ENCODE measurements at regions not wholly inside any gene's neighbourhood (a gene's known extent, or its start where the extent isn't known, plus 50 kb on each side); places are given as distances from the start of the nearest gene placed in this dataset.

GRCh38 chr12:65517656-65518210 is 239.2 kb downstream of the MSRB3 start:
- Histone ChIP-seq H3K4me2 (no peak overlapping the region), H3F3A (ENCODE audit: insufficient read depth, low read depth) (no peaks in the 10 kb centered on the region), H3K36me3 (ENCODE audit: low read depth) (no peaks in the 10 kb centered on the region), H3K4me1 (replicated peaks; ENCODE audit: insufficient read depth) (no peaks in the 10 kb centered on the region), H4K20me1 (ENCODE audit: insufficient read depth) (no peaks in the 10 kb centered on the region), H3K27ac (no peak overlapping the region), H3K27me3 (ENCODE audit: insufficient read depth, low read depth) (no peaks in the 10 kb centered on the region), H3K4me3 (no peak overlapping the region), H3K9me2 (ENCODE audit: insufficient read depth) (0 out of 2 replicates have a peak, but pooled peaks cover 6% of the 10 kb centered on the region), H3K9me3 (ENCODE audit: insufficient read depth, low read depth) (no peaks in the 10 kb centered on the region), H2AFZ (no peak overlapping the region), H3K79me2 (ENCODE audit: low read depth) (no peaks in the 10 kb centered on the region)
- CTCF ChIA-PET: no interaction called here
- no peak for DNase-seq
- POLR2A ChIA-PET (ENCODE audit: unreplicated experiment): no interaction called here
- no peak for TF ChIP-seq CTCF (conservative IDR thresholded peaks at IDR 0.05)
- no peak for TF ChIP-seq EZH2 (IDR thresholded peaks at IDR 0.05; ENCODE audit: low read depth)
- intact Hi-C loops (cut with micrococcal nuclease; ENCODE audit: unreplicated experiment): no loop called here
- no TSS peak for BruUV-seq (replicated peaks)

GRCh38 chr12:65518771-65519170 is 240.3 kb downstream of the MSRB3 start:
- H2AFZ ChIP-seq: no peak overlapping the region
- intact Hi-C loops (cut with micrococcal nuclease; ENCODE audit: unreplicated experiment): no loop called here

GRCh38 chr12:65520658-65521057 is 242.2 kb downstream of the MSRB3 start:
- Histone ChIP-seq H3K36me3 (ENCODE audit: low read depth) (no peaks in the 10 kb centered on the region), H3K9me3 (ENCODE audit: insufficient read depth, low read depth) (no peaks in the 10 kb centered on the region), H3K79me2 (ENCODE audit: low read depth) (no peaks in the 10 kb centered on the region), H3K27ac (no peak overlapping the region), H3K9me2 (ENCODE audit: insufficient read depth) (no peaks in the 10 kb centered on the region), H2AFZ (no peak overlapping the region), H4K20me1 (ENCODE audit: insufficient read depth) (no peaks in the 10 kb centered on the region), H3K4me2 (no peak overlapping the region), H3K4me3 (no peak overlapping the region), H3K27me3 (ENCODE audit: insufficient read depth, low read depth) (no peaks in the 10 kb centered on the region), H3F3A (ENCODE audit: insufficient read depth, low read depth) (no peaks in the 10 kb centered on the region), H3K4me1 (replicated peaks; ENCODE audit: insufficient read depth) (no peaks in the 10 kb centered on the region)
- no TSS peak for BruUV-seq (replicated peaks)
- no peak for DNase-seq
- CTCF ChIA-PET: no interaction called here
- TF ChIP-seq CTCF (conservative IDR thresholded peaks at IDR 0.05): no peak
- intact Hi-C loops (cut with micrococcal nuclease; ENCODE audit: unreplicated experiment): no loop called here
- POLR2A ChIA-PET (ENCODE audit: unreplicated experiment): no interaction called here

More at GRCh38 chr12:65518771-65519170, 240.3 kb downstream of the MSRB3 start:
- Histone ChIP-seq H3K4me2 (no peak overlapping the region), H3K4me1 (replicated peaks; ENCODE audit: insufficient read depth) (no peaks in the 10 kb centered on the region), H3K36me3 (ENCODE audit: low read depth) (no peaks in the 10 kb centered on the region), H3K9me2 (ENCODE audit: insufficient read depth) (0 out of 2 replicates have a peak, but pooled peaks cover 6% of the 10 kb centered on the region), H3K9me3 (ENCODE audit: insufficient read depth, low read depth) (no peaks in the 10 kb centered on the region), H3K27me3 (ENCODE audit: insufficient read depth, low read depth) (no peaks in the 10 kb centered on the region), H3K4me3 (no peak overlapping the region), H3F3A (ENCODE audit: insufficient read depth, low read depth) (no peaks in the 10 kb centered on the region), H4K20me1 (ENCODE audit: insufficient read depth) (no peaks in the 10 kb centered on the region), H3K27ac (no peak overlapping the region), H3K79me2 (ENCODE audit: low read depth) (no peaks in the 10 kb centered on the region)
- no peak for DNase-seq
- CTCF ChIA-PET: interaction anchor here (0.6 kb wide), 1 partner anchor 784 kb away, joined by 4 read pairs; no protein-coding TSS in a partner anchor
- TF ChIP-seq CTCF (conservative IDR thresholded peaks at IDR 0.05) (no peak), EZH2 (IDR thresholded peaks at IDR 0.05; ENCODE audit: low read depth) (no peak)
- POLR2A ChIA-PET (ENCODE audit: unreplicated experiment): no interaction called here
- BruUV-seq (replicated peaks): no TSS peak

Measured in PC-9 (cell line).